Hepatocyte (in vitro differentiated cells): ENCODE measurements at regions not wholly inside any gene's neighbourhood (a gene's known extent, or its start where the extent isn't known, plus 50 kb on each side); places are given as distances from the start of the nearest gene placed in this dataset.

Source experiments
- EZH2 ChIP-seq: fragments of 200-600 bp; sonication (generic); IDR thresholded peaks from 2 replicates; pipeline ENCODE4 v1.6.1; 2016; ENCODE audit warnings: antibody characterized with exemption, mild to moderate bottlenecking, borderline replicate concordance
- TF ChIP-seq, protein P1 (sequence below): fragments of 200-600 bp; sonication (generic); IDR thresholded peaks from 2 replicates; pipeline ENCODE4 v1.5.1; 2016; ENCODE audit warnings: antibody characterized with exemption, mild to moderate bottlenecking; ENCODE audit not compliant: poor library complexity

DNA sequence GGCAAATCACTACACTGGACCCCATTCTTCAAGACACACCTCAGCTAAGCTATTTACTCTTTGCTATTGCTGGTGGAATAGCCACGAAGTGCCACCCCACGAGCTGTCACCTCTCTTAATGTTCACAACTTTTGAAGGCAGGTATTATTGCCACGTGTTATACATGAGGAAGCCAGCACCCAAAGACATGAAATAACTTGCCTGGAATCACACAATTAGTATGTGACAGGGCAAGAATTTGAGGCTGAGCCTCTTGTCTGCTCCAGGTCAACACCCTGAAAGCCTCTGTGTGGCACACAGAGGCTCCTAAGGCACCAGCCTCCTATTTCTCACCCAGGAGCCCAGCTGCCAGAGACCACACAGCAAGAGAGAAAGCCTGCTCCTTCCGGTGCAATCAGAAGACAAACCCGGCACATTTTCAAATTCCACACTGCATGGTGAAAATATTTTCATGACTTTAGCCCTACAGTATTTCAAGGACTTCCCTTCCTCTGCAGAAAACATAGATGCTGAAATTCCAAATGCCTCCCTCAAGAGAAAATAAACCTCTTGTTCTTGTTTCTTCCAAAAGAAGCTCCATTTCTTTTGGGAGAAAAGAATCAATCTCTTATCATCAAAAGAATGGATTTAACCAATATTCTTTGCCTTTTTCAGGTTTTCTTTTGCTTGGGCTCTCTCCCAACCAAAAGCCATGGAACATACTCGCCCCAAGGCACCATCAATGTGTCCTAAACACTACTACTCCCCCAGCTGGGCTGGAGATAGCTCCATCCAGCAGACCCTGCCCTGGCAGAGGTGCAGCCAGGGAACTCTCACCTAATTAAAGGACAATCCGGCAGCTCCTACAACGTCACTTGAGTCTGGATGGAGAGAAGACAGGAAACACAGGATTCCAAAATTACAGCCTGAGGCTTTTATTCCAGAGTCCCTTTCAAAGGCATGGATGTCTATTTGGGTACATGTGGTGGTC is 84.7 kb upstream of the THBS1 start:
- TF ChIP-seq, protein P1, sequence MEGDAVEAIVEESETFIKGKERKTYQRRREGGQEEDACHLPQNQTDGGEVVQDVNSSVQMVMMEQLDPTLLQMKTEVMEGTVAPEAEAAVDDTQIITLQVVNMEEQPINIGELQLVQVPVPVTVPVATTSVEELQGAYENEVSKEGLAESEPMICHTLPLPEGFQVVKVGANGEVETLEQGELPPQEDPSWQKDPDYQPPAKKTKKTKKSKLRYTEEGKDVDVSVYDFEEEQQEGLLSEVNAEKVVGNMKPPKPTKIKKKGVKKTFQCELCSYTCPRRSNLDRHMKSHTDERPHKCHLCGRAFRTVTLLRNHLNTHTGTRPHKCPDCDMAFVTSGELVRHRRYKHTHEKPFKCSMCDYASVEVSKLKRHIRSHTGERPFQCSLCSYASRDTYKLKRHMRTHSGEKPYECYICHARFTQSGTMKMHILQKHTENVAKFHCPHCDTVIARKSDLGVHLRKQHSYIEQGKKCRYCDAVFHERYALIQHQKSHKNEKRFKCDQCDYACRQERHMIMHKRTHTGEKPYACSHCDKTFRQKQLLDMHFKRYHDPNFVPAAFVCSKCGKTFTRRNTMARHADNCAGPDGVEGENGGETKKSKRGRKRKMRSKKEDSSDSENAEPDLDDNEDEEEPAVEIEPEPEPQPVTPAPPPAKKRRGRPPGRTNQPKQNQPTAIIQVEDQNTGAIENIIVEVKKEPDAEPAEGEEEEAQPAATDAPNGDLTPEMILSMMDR, result no peak
- no peak for TF ChIP-seq EZH2
